ENCODE measurements at regions not wholly inside any gene's neighbourhood (a gene's known extent, or its start where the extent isn't known, plus 50 kb on each side); places are given as distances from the start of the nearest gene placed in this dataset.
A peak's percentile ranks its signal among the peaks of the same experiment; 100 is the strongest.
"Not testable (repeated sequence)": the region's sequence is repeated elsewhere in the genome, so short reads cannot be mapped to it uniquely, and the experiment has no call there.

DNA sequence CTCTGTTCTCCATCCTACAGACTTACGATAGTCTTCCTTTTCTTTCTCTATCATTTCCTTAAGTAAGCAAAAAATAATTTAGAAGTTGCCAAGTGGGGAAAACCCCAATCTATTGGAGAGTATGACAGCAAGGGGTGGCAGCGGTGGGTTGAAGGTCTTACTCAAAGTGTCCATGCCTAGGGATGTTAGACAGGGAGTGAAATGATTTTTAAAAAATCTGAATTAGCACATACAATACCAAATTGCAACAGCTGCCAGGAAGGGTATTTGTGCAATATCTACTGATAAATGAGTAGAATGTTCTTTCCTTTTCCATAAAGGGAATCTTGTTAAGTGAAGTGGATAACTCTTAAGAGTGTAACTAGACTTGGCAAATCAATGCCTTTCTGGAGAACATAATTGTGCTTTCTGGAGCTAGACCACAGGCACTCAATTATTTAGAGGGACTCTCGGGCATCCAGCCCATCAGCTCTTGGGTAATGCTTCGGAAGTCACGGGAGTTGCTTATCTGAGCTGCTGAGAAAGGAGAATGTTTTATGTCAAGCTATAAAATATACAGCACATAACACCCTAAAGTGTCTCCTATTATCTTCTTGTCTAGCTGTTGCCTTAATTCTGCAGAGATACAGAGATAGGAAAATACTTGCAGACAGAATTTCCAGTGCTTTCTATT lies 151.5 kb downstream of the KCNJ2 start:
- no peak overlapping the region for H3K27ac Mint-ChIP-seq
- POLR2A ChIA-PET, result no interaction called here
- H3K27me3 Mint-ChIP-seq, result no peaks in the 10 kb centered on the region
- peaks cover 3% of the 10 kb centered on the region for H3K9me3 Mint-ChIP-seq
- H3K4me1 Mint-ChIP-seq, result no peaks in the 10 kb centered on the region
- no peaks in the 10 kb centered on the region for H3K36me3 Mint-ChIP-seq
- DNase-seq, result no peak
- no peak for ATAC-seq (ENCODE audit: low read depth)
- H3K4me3 Mint-ChIP-seq, result no peak overlapping the region

DNA sequence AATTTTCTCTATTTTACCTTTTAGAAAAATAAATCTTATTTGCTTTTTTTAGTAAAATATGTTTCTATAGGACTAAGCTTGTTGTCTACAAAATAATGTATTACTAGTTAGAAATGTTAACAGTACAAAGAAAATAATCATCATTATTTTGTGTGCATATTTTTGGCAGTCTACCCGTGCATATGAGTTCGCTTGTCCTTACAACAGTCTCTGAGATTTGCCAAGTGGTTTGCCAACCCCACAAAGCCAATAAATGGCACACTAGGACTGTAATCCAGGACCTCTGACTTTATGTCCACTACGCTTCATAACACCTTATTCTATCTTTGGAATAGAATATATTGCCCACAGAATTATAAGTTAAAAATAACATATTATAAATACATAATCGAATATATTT lies 152.0 kb downstream of the KCNJ2 start:
- Mint-ChIP-seq H3K9me3 (peaks cover 3% of the 10 kb centered on the region), H3K4me1 (no peaks in the 10 kb centered on the region), H3K4me3 (no peak overlapping the region), H3K27me3 (no peaks in the 10 kb centered on the region), H3K27ac (no peak overlapping the region), H3K36me3 (no peaks in the 10 kb centered on the region)
- DNase-seq, result no peak
- ATAC-seq (ENCODE audit: low read depth), result no peak
- POLR2A ChIA-PET, result no interaction called here

DNA sequence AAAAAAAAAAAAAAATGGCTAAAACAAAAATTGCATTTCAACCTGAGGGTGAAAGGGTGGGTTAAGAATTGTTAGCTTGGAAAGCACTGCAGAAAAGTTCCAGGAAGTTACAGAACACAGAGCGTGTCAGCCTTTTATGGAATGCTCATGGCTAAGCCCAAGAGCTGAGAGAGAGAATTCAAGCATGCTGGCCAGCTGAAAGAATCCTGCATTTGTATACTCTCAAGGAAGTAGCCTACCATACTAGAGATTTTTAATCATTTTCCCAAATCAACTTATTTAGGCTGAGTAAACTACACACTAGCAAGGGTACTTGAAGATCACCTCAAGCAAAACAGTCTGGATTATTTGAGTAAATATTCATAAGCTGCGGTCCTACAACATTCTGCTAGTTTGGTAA lies 153.9 kb downstream of the KCNJ2 start:
- H3K9me3 Mint-ChIP-seq, result peaks cover 3% of the 10 kb centered on the region
- no peaks in the 10 kb centered on the region for H3K36me3 Mint-ChIP-seq
- ATAC-seq (ENCODE audit: low read depth) (no peak), DNase-seq (no peak)
- no peak overlapping the region for H3K27ac Mint-ChIP-seq
- H3K4me1 Mint-ChIP-seq, result no peaks in the 10 kb centered on the region
- H3K4me3 Mint-ChIP-seq, result no peak overlapping the region
- no peaks in the 10 kb centered on the region for H3K27me3 Mint-ChIP-seq
- POLR2A ChIA-PET, result no interaction called here

DNA sequence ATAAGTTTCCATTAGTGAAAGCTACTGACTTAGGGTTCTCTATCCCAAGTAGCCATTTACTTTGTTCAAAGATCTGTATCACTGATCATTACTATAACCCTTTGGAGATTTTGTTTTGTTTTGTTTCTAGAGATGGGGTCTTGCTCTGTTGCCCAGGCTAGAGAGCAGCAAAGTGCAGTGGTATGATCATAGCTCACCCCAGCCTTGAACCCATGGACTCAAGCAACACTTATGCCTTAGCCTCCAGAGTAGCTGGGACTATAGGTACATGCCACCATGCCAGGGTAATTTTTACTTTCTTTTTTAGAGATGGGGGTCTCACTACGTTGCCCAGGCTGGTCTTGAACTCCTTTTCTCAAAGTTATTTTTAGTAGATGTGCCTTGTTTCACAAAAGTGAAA lies 154.7 kb downstream of the KCNJ2 start:
- Mint-ChIP-seq H3K27ac (no peak overlapping the region), H3K4me3 (no peak overlapping the region), H3K9me3 (no peaks in the 10 kb centered on the region), H3K36me3 (no peaks in the 10 kb centered on the region), H3K4me1 (no peaks in the 10 kb centered on the region), H3K27me3 (no peaks in the 10 kb centered on the region)
- POLR2A ChIA-PET, result no interaction called here
- no peak for DNase-seq
- ATAC-seq (ENCODE audit: low read depth), result no peak

DNA sequence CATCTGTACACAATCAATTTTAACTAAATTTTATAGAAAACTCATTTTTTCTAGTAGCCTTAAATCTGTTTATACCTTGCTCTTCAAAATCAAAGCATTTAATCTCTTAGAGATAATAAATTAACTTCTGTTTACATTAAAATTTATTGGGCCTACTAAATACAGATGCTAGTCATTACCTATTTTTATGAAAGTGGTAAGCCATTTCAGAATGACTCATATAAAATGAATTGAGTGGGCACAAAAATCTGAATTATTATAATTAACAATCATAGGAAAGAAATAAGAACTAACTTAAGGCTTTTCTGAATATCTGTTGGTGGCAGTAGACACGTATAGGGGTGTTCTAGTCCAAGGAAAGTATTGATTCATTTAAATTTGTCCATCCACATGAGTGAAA lies 157.9 kb downstream of the KCNJ2 start:
- H3K27me3 Mint-ChIP-seq, result no peaks in the 10 kb centered on the region
- no peak for DNase-seq

DNA sequence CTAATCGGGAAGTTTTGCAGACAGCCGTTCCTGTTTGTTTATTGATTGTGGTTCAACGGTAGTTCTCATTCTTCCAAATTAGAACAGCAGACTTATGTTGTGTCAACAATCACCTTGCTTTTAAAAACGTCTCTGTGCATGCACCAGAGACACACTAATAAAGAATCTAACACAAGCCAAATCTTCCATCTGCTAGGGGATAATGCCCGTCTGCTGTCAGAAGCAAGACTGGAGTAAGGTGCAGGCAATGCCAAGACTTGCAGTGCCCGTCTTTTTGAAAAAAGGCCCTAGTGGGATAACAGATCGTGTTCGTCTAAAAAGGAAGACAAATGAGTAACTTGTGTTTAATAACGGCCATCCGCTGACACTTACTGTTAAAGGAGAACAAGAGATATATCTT lies 158.4 kb downstream of the KCNJ2 start:
- Mint-ChIP-seq H3K9me3 (peaks cover under 1% of the 10 kb centered on the region), H3K27ac (no peak overlapping the region)
- ATAC-seq (ENCODE audit: low read depth), result no peak

More for the DNA sequence above, 157.9 kb downstream of the KCNJ2 start:
- POLR2A ChIA-PET, result no interaction called here
- no peak overlapping the region for H3K4me3 Mint-ChIP-seq
- no peak overlapping the region for H3K27ac Mint-ChIP-seq
- H3K4me1 Mint-ChIP-seq, result no peaks in the 10 kb centered on the region
- H3K9me3 Mint-ChIP-seq, result no peaks in the 10 kb centered on the region
- ATAC-seq (ENCODE audit: low read depth), result no peak
- no peaks in the 10 kb centered on the region for H3K36me3 Mint-ChIP-seq

DNA sequence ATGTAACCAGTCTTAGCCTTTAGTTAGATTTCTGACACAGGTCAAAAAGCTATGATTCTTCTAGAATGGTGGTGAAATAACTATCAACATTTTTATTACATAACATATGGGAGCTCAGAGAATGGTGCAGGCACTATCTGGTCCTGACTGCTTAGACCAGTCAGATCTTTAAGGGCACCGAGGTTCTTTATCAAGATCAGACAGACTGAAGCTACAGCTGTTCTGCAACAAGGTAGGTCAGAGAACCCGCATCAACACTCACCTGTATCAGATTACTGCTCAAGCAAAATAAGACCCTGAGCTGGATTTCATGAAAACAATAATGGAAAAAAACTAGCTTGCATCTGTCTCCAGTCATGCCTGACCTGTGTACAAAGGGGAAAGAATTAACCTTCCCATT lies 160.4 kb downstream of the KCNJ2 start:
- H3K27me3 Mint-ChIP-seq, result no peaks in the 10 kb centered on the region
- no peaks in the 10 kb centered on the region for H3K36me3 Mint-ChIP-seq
- H3K4me1 Mint-ChIP-seq, result no peaks in the 10 kb centered on the region
- no peak for ATAC-seq (ENCODE audit: low read depth)
- no peak for DNase-seq
- POLR2A ChIA-PET, result no interaction called here
- peaks cover 1% of the 10 kb centered on the region for H3K9me3 Mint-ChIP-seq
- no peak overlapping the region for H3K4me3 Mint-ChIP-seq
- H3K27ac Mint-ChIP-seq, result no peak overlapping the region

More for the DNA sequence above, 158.4 kb downstream of the KCNJ2 start:
- DNase-seq, result no peak
- no peaks in the 10 kb centered on the region for H3K27me3 Mint-ChIP-seq
- no peak overlapping the region for H3K4me3 Mint-ChIP-seq
- H3K36me3 Mint-ChIP-seq, result no peaks in the 10 kb centered on the region
- no peaks in the 10 kb centered on the region for H3K4me1 Mint-ChIP-seq
- POLR2A ChIA-PET, result no interaction called here

DNA sequence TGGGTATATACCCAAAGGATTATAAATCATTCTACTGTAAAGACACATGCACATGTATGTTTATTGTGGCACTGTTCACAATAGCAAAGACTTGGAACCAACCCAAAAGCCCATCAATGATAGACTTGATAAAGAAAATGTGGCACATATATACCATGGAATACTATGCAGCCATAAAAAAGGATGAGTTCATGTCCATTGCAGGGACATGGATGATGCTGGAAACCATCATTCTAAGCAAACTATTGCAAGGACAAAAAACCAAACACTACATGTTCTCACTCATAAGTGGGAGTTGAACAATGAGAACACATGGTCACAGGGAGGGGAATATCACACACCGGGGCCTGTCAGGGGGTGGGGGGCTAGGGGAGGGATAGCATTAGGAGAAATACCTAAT lies 161.7 kb downstream of the KCNJ2 start:
- H3K9me3 Mint-ChIP-seq; H3K4me3 Mint-ChIP-seq; H3K27ac Mint-ChIP-seq; H3K36me3 Mint-ChIP-seq; H3K4me1 Mint-ChIP-seq; H3K27me3 Mint-ChIP-seq; DNase-seq; ATAC-seq (ENCODE audit: low read depth); POLR2A ChIA-PET: not testable (repeated sequence)

DNA sequence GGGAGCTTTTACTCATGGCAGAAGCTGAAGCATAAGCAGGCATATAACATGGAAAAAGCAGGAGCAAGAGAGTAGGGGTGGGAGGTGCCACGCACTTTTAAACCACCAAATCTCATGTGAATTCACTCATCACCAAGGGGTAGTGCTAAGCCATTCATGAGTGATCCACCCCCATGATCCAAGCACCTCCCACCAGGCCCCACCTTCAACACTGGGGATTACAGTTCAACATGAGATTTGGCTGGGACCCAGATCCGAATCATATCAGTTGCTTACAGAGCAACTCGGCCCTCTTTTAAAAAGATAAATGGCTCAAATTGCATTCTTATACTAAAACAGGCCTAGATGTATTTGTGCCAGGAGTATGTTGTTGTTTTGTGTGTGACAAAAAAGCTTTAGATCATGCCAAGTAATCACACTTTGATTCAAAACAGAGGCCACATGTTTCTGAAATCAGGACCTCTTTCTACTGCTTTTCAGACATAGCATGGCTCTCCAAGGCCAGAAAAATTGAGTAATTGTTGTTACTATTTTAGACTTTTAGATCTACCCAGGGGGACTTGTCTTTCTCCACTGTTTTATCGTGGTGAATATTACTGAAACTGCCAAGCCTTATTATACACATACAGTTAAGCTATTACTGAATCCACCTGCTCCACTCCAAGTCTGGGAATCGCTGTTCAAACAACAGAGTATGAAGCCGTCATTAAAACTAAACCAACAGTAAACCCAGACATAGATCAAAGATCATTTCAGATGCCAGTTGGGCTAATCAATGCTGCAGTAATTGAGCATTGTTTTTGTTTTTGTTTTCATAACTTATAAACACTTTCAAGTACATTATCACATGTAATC lies 163.3 kb downstream of the KCNJ2 start:
- no peaks in the 10 kb centered on the region for H3K27me3 Mint-ChIP-seq
- POLR2A ChIA-PET, result no interaction called here
- no peak overlapping the region for H3K27ac Mint-ChIP-seq
- peaks cover 1% of the 10 kb centered on the region for H3K9me3 Mint-ChIP-seq
- ATAC-seq (ENCODE audit: low read depth) (no peak), DNase-seq (no peak)
- H3K4me1 Mint-ChIP-seq, result no peaks in the 10 kb centered on the region
- no peaks in the 10 kb centered on the region for H3K36me3 Mint-ChIP-seq
- H3K4me3 Mint-ChIP-seq, result no peak overlapping the region

DNA sequence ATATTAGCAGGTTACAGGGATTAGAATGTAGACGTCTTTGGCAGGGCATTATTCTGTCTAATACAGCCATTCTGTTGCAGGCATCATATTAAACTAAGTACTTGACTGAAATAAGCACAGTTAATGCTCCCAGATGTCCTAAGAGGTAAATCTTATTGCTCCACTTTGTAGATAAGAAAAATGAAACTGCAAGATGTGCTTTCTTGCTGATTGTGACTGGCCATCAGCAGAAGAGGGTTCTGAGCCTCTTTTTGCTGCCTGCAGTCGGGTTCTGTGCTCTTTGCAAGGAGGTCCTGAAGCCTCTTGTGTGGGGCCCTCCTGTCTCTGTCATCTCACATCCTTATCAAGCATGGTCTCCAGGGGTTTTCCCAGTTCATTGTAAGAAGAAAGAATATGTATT lies 167.1 kb downstream of the KCNJ2 start:
- DNase-seq (no peak), ATAC-seq (ENCODE audit: low read depth) (no peak)
- Mint-ChIP-seq H3K36me3 (no peaks in the 10 kb centered on the region), H3K4me3 (no peak overlapping the region), H3K4me1 (no peaks in the 10 kb centered on the region), H3K27me3 (no peaks in the 10 kb centered on the region), H3K9me3 (peaks cover 1% of the 10 kb centered on the region), H3K27ac (no peak overlapping the region)
- POLR2A ChIA-PET, result no interaction called here

DNA sequence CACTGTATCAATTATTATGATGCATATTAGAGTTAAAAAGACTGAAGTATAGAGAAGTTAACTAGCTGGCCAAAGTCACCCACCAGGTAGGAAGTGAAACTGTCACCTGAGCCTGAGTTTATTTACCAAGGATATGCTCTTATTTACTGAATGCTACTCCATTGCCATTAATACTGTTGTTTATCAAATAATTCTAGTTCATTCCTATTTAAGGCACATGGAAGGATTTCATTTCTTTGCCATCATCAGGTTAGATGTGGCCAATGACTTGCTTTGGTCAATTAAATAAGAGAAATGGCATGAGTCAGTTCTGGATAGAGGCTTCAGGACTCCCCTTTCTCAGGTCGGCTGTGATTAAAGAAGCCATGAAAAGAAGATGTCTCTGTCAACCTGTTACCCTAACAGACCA lies 169.6 kb downstream of the KCNJ2 start:
- DNase-seq (no peak), ATAC-seq (ENCODE audit: low read depth) (no peak)
- POLR2A ChIA-PET, result no interaction called here
- no peaks in the 10 kb centered on the region for H3K27me3 Mint-ChIP-seq
- no peaks in the 10 kb centered on the region for H3K36me3 Mint-ChIP-seq
- no peak overlapping the region for H3K4me3 Mint-ChIP-seq
- H3K27ac Mint-ChIP-seq, result no peak overlapping the region
- no peaks in the 10 kb centered on the region for H3K9me3 Mint-ChIP-seq
- peaks cover 3% of the 10 kb centered on the region for H3K4me1 Mint-ChIP-seq

DNA sequence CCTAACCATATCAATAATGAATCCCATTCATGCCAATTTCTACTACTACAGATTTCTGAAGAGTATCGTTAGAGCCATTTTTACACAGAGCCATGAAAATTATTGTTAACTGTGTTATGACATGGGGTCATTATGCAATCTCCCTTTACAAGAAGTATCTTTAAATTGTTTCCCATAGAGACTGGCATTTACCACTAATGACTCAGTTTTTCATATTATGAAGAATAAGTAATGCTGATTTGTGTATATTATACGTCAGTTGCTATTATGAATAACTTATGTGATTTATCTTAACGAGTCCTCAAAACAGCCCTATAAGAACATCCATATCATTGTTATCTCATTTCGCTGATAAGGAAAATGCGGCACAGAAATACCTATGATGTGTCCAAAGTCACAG lies 173.8 kb downstream of the KCNJ2 start:
- DNase-seq, result no peak
- H3K36me3 Mint-ChIP-seq, result no peaks in the 10 kb centered on the region
- H3K4me3 Mint-ChIP-seq, result no peak overlapping the region

DNA sequence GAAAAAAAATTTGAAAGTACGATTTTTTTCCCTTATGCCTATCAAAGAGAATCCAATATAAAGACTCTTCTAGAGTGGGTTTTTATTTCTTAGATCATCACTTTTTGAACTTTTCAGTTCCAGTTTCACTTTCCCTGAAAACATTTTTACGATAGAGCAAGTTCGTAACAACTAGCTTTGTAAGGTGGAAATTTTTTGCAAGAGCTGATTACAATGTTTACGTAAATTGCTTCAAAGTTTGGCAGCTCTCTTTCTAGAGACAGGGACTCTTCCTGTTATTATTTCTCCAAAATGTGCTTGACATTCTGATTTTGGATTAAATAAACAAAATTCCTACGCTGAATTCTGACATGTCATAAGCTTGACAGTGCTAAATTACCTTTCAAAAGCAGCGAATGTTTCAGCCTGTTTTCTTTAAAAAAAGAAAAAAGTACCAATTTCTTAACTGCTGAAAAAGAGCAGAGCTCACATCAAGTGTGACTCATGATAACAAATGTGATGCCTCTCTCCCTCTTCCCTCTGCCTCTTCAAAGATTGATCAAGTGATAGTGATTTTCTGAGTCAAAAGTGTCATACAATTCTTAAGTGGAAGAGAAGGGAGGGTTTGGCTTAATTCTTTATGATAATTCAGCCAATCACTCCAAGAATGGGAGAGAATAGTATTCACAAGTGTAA lies 175.2 kb downstream of the KCNJ2 start:
- H3K4me1 Mint-ChIP-seq, result peaks cover 6% of the 10 kb centered on the region
- POLR2A ChIA-PET, result no interaction called here
- DNase-seq, result no peak
- no peaks in the 10 kb centered on the region for H3K9me3 Mint-ChIP-seq
- H3K27me3 Mint-ChIP-seq, result no peaks in the 10 kb centered on the region
- ATAC-seq (ENCODE audit: low read depth), result no peak
- peak overlapping the region; percentile 70 for H3K4me3 Mint-ChIP-seq
- no peaks in the 10 kb centered on the region for H3K36me3 Mint-ChIP-seq
- H3K27ac Mint-ChIP-seq, result peak overlapping the region; percentile 60

More for the DNA sequence above, 173.8 kb downstream of the KCNJ2 start:
- Mint-ChIP-seq H3K9me3 (no peaks in the 10 kb centered on the region), H3K27ac (no peak overlapping the region), H3K4me1 (peaks cover 6% of the 10 kb centered on the region), H3K27me3 (no peaks in the 10 kb centered on the region)
- no peak for ATAC-seq (ENCODE audit: low read depth)
- POLR2A ChIA-PET, result no interaction called here

DNA sequence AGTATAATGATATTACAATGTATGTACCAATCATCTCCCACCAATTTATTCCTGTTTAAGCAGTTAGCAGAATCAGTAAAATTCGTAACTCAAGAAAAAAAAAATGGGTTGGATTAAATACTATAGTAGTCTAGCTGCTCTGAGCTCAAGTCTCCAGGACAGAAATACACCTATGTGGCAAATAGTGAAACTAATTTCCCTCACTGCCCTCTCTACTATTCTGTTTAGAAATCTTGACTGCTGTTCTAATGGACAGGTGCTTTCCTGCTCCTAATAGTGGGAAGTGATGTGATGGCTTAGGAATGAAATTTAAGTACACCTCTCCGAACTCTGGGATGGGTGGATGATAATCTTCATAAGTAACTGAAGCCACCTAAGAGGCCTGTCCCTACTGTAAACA lies 175.7 kb downstream of the KCNJ2 start:
- H3K27ac Mint-ChIP-seq, result no peak overlapping the region

More for the DNA sequence above, 175.7 kb downstream of the KCNJ2 start:
- Mint-ChIP-seq H3K27me3 (no peaks in the 10 kb centered on the region), H3K36me3 (no peaks in the 10 kb centered on the region), H3K9me3 (no peaks in the 10 kb centered on the region), H3K4me3 (peak overlapping the region; percentile 70), H3K4me1 (peaks cover 6% of the 10 kb centered on the region)
- DNase-seq, result no peak
- no peak for ATAC-seq (ENCODE audit: low read depth)
- POLR2A ChIA-PET, result no interaction called here
